HG02852 (cell line): ENCODE measurements at regions not wholly inside any gene's neighbourhood (a gene's known extent, or its start where the extent isn't known, plus 50 kb on each side); places are given as distances from the start of the nearest gene placed in this dataset.
"Not testable (repeated sequence)": the region's sequence is repeated elsewhere in the genome, so short reads cannot be mapped to it uniquely, and the experiment has no call there.

Source experiments
- ATAC-seq: cut with Tn5 transposase; IDR thresholded peaks from one replicate; pipeline ENCODE4 v1.9.1; 2021; ENCODE audit warnings: mild to moderate bottlenecking, moderate library complexity; ENCODE audit not compliant: unreplicated experiment

GRCh38 chr10:29882766-29883165 is 176.6 kb downstream of the JCAD start:
- no peak for ATAC-seq

GRCh38 chr10:29881811-29882210 is 177.6 kb downstream of the JCAD start:
- no peak for ATAC-seq

GRCh38 chr10:29881336-29881771 is 178.0 kb downstream of the JCAD start:
- no peak for ATAC-seq

GRCh38 chr10:29880856-29881255 is 178.5 kb downstream of the JCAD start:
- ATAC-seq: no peak

GRCh38 chr10:29879862-29880261 is 179.5 kb downstream of the JCAD start:
- ATAC-seq: no peak

- no peak for ATAC-seq
Measured at GRCh38 chr10:29878492-29878891, 180.9 kb downstream of the JCAD start.

GRCh38 chr10:29877793-29878491 is 181.4 kb downstream of the JCAD start:
- ATAC-seq: no peak

- ATAC-seq: no peak
Measured at GRCh38 chr10:29876008-29876555, 183.3 kb downstream of the JCAD start.

- ATAC-seq: no peak
Measured at GRCh38 chr10:29874606-29875269, 184.6 kb downstream of the JCAD start.

- no peak for ATAC-seq
Measured at GRCh38 chr10:29873941-29874484, 185.4 kb downstream of the JCAD start.

- no peak for ATAC-seq
Measured at GRCh38 chr10:29870522-29871044, 188.8 kb downstream of the JCAD start.

GRCh38 chr10:29869593-29869992 is 189.8 kb downstream of the JCAD start:
- no peak for ATAC-seq

GRCh38 chr10:29866356-29866755 is 193.0 kb downstream of the JCAD start:
- no peak for ATAC-seq

GRCh38 chr10:29865700-29866355 is 193.6 kb downstream of the JCAD start:
- ATAC-seq: no peak

- ATAC-seq: no peak
Measured at GRCh38 chr10:29862923-29863614, 196.3 kb downstream of the JCAD start.

- ATAC-seq: no peak
Measured at GRCh38 chr10:29861811-29862505, 197.4 kb downstream of the JCAD start.

GRCh38 chr10:29861231-29861630 is 198.2 kb downstream of the JCAD start:
- ATAC-seq: not testable (repeated sequence)

- no peak for ATAC-seq
Measured at GRCh38 chr10:29860166-29860565, 199.2 kb downstream of the JCAD start.

- no peak for ATAC-seq
Measured at GRCh38 chr10:29859521-29860130, 199.8 kb downstream of the JCAD start.
